Parathyroid adenoma (tissue), 2 donors: ENCODE measurements at regions not wholly inside any gene's neighbourhood (a gene's known extent, or its start where the extent isn't known, plus 50 kb on each side); places are given as distances from the start of the nearest gene placed in this dataset.

ENCODE experiments used
- H2AFZ ChIP-seq: fragments of 300-600 bp; sonication (generic); one replicate; pipeline ENCODE4 v1.7.0; 2017; ENCODE audit warnings: antibody characterized with exemption, mild to moderate bottlenecking
- H3K27ac ChIP-seq: fragments of 300-600 bp; sonication (generic); one replicate; pipeline ENCODE4 v1.7.0; 2017
- H3K27me3 ChIP-seq: fragments of 300-600 bp; sonication (generic); one replicate; pipeline ENCODE4 v1.7.0; 2017; ENCODE audit warnings: low read length; ENCODE audit not compliant: control insufficient read depth, insufficient read depth
- H3K36me3 ChIP-seq: fragments of 300-600 bp; sonication (generic); one replicate; pipeline ENCODE4 v1.7.0; 2017; ENCODE audit warnings: low read length; ENCODE audit not compliant: control insufficient read depth, insufficient read depth
- H3K4me1 ChIP-seq: fragments of 300-600 bp; sonication (generic); one replicate; pipeline ENCODE4 v1.7.0; 2017; ENCODE audit warnings: control low read depth
- H3K4me2 ChIP-seq: fragments of 300-600 bp; sonication (generic); one replicate; pipeline ENCODE4 v1.7.0; 2017; ENCODE audit warnings: low read length
- H3K4me3 ChIP-seq: fragments of 300-600 bp; sonication (generic); one replicate; pipeline ENCODE4 v1.7.0; 2017; ENCODE audit warnings: low read depth, low read length
- H3K79me2 ChIP-seq: fragments of 300-600 bp; sonication (generic); one replicate; pipeline ENCODE4 v1.7.0; 2017; ENCODE audit warnings: control low read depth
- H3K9ac ChIP-seq: fragments of 300-600 bp; sonication (generic); one replicate; pipeline ENCODE4 v1.7.0; 2017; ENCODE audit warnings: mild to moderate bottlenecking
- H3K9me3 ChIP-seq: fragments of 300-600 bp; sonication (generic); one replicate; pipeline ENCODE4 v1.7.0; 2017; ENCODE audit warnings: low read length; ENCODE audit not compliant: control insufficient read depth
- CTCF ChIP-seq: fragments of 300-600 bp; sonication (generic); IDR thresholded peaks from one replicate; pipeline ENCODE4 v1.7.0; 2017; ENCODE audit warnings: antibody characterized with exemption, mild to moderate bottlenecking
- donor health status: primary hyperparathyroidism.

DNA sequence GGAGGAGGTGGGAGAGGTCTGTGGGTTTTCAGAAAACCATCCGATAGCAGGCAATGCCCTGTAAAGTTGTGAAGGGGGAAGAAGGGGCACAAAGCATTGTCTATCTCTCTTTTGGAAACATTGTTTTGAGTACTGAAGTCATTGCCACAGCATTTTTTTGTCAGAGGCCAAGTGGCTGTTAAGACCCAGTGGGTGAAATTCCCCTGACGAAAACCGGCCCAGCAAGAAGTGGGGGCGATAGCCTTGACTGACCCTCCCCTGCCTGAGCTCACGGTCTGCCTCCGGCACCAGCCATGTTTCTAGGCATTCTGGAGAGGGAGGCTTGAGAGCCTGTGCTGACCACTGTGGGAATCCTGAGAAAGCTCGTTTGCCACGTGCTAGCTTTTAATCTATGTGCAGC is 144.7 kb downstream of the RPS24 start:
- Histone ChIP-seq H3K36me3 (no peaks in the 10 kb centered on the region), H3K27me3 (no peaks in the 10 kb centered on the region), H3K9me3 (no peaks in the 10 kb centered on the region), H2AFZ (no peak overlapping the region), H3K27ac (no peak overlapping the region), H3K4me1 (no peaks in the 10 kb centered on the region), H3K79me2 (no peaks in the 10 kb centered on the region), H3K4me2 (no peak overlapping the region), H3K4me3 (no peak overlapping the region), H3K9ac (no peak overlapping the region)
- no peak for TF ChIP-seq CTCF

- Histone ChIP-seq H3K36me3 (no peaks in the 10 kb centered on the region), H3K9me3 (no peaks in the 10 kb centered on the region), H3K9ac (no peak overlapping the region), H3K4me3 (no peak overlapping the region), H2AFZ (no peak overlapping the region), H3K79me2 (no peaks in the 10 kb centered on the region), H3K27ac (no peak overlapping the region), H3K4me2 (no peak overlapping the region), H3K27me3 (no peaks in the 10 kb centered on the region), H3K4me1 (no peaks in the 10 kb centered on the region)
- TF ChIP-seq CTCF = no peak
Measured at GRCh38 chr10:78178940-78179339, 145.3 kb downstream of the RPS24 start.

- H3K27me3 ChIP-seq = no peaks in the 10 kb centered on the region
- no peak overlapping the region for H3K4me3 ChIP-seq
- H3K9ac ChIP-seq = no peak overlapping the region
- no peaks in the 10 kb centered on the region for H3K79me2 ChIP-seq
- no peaks in the 10 kb centered on the region for H3K36me3 ChIP-seq
- no peaks in the 10 kb centered on the region for H3K9me3 ChIP-seq
- no peak overlapping the region for H2AFZ ChIP-seq
- H3K4me2 ChIP-seq = no peak overlapping the region
- no peaks in the 10 kb centered on the region for H3K4me1 ChIP-seq
- no peak for TF ChIP-seq CTCF
- H3K27ac ChIP-seq = no peak overlapping the region
Measured at GRCh38 chr10:78179886-78180705, 146.4 kb downstream of the RPS24 start.

GRCh38 chr10:78181381-78182055 is 147.9 kb downstream of the RPS24 start:
- Histone ChIP-seq H3K4me2 (no peak overlapping the region), H3K27ac (no peak overlapping the region), H3K79me2 (no peaks in the 10 kb centered on the region), H3K9me3 (no peaks in the 10 kb centered on the region), H3K36me3 (no peaks in the 10 kb centered on the region), H2AFZ (no peak overlapping the region), H3K27me3 (no peaks in the 10 kb centered on the region), H3K4me1 (no peaks in the 10 kb centered on the region), H3K9ac (no peak overlapping the region), H3K4me3 (no peak overlapping the region)
- no peak for TF ChIP-seq CTCF
